Globus pallidus (tissue), 1 donor: ENCODE measurements at regions not wholly inside any gene's neighbourhood (a gene's known extent, or its start where the extent isn't known, plus 50 kb on each side); places are given as distances from the start of the nearest gene placed in this dataset.

Experiments
- DNase-seq: peaks from one replicate; pipeline ENCODE4 v3.0.0-alpha.2; 2015; ENCODE audit warnings: low spot score

- DNase-seq: no peak
Measured at GRCh38 chr2:235170016-235170415, 218.2 kb downstream of the SH3BP4 start.

- DNase-seq: peak; percentile 26
Measured at GRCh38 chr2:235170536-235171521, 219.0 kb downstream of the SH3BP4 start.

- DNase-seq: no peak
Measured at GRCh38 chr2:235171550-235172031, 219.8 kb downstream of the SH3BP4 start.

GRCh38 chr2:235180642-235181041 lies 228.8 kb downstream of the SH3BP4 start:
- no peak for DNase-seq

- no peak for DNase-seq
Measured at GRCh38 chr2:235183786-235184185, 232.0 kb downstream of the SH3BP4 start.

GRCh38 chr2:235187806-235188205 lies 236.0 kb downstream of the SH3BP4 start:
- no peak for DNase-seq

- DNase-seq: no peak
Measured at GRCh38 chr2:235191486-235191885, 239.7 kb downstream of the SH3BP4 start.

- DNase-seq: no peak
Measured at GRCh38 chr2:235191978-235192377, 240.2 kb downstream of the SH3BP4 start.

- peak; percentile 88 for DNase-seq
Measured at GRCh38 chr2:235194351-235194750, 242.5 kb downstream of the SH3BP4 start.

- DNase-seq: no peak
Measured at GRCh38 chr2:235194836-235195235, 243.0 kb downstream of the SH3BP4 start.

GRCh38 chr2:235195921-235196320 lies 244.1 kb downstream of the SH3BP4 start:
- DNase-seq: peak; percentile 85

GRCh38 chr2:235199128-235199527 lies 247.3 kb downstream of the SH3BP4 start:
- no peak for DNase-seq

GRCh38 chr2:235200216-235200615 lies 248.4 kb downstream of the SH3BP4 start:
- DNase-seq: no peak

- no peak for DNase-seq
Measured at GRCh38 chr2:235201756-235202155, 249.9 kb downstream of the SH3BP4 start.

- no peak for DNase-seq
Measured at GRCh38 chr2:235204948-235205347, 253.1 kb downstream of the SH3BP4 start.

GRCh38 chr2:235206399-235206798 lies 254.6 kb downstream of the SH3BP4 start:
- DNase-seq: no peak

- no peak for DNase-seq
Measured at GRCh38 chr2:235206980-235207579, 255.3 kb downstream of the SH3BP4 start.

- DNase-seq: no peak
Measured at GRCh38 chr2:235211056-235211455, 259.2 kb downstream of the SH3BP4 start.

GRCh38 chr2:235212501-235213158 lies 260.8 kb downstream of the SH3BP4 start:
- no peak for DNase-seq

- DNase-seq: no peak
Measured at GRCh38 chr2:235215248-235215647, 263.4 kb downstream of the SH3BP4 start.

GRCh38 chr2:235216901-235217300 lies 265.1 kb downstream of the SH3BP4 start:
- DNase-seq: no peak

GRCh38 chr2:235217846-235218245 lies 266.0 kb downstream of the SH3BP4 start:
- no peak for DNase-seq

- DNase-seq: no peak
Measured at GRCh38 chr2:235218486-235218907, 266.7 kb downstream of the SH3BP4 start.
